ENCODE measurements at regions not wholly inside any gene's neighbourhood (a gene's known extent, or its start where the extent isn't known, plus 50 kb on each side); places are given as distances from the start of the nearest gene placed in this dataset.

GRCh38 chr13:53890696-53891095 lies 862.1 kb downstream of the OLFM4 start:
- Mint-ChIP-seq H3K27ac (no peak overlapping the region), H3K4me3 (no peak overlapping the region), H3K9me3 (no peaks in the 10 kb centered on the region), H3K27me3 (no peaks in the 10 kb centered on the region), H3K36me3 (ENCODE audit: low read depth) (no peaks in the 10 kb centered on the region), H3K4me1 (no peaks in the 10 kb centered on the region)
- no peak for DNase-seq
- CTCF ChIA-PET: no interaction called here
- POLR2A ChIA-PET: no interaction called here

- POLR2A ChIA-PET: no interaction called here
- no peak overlapping the region for H3K4me3 Mint-ChIP-seq
- H3K27me3 Mint-ChIP-seq: no peaks in the 10 kb centered on the region
- no peak for DNase-seq
- no peaks in the 10 kb centered on the region for H3K9me3 Mint-ChIP-seq
- no peaks in the 10 kb centered on the region for H3K36me3 Mint-ChIP-seq (ENCODE audit: low read depth)
- H3K27ac Mint-ChIP-seq: no peak overlapping the region
- H3K4me1 Mint-ChIP-seq: no peaks in the 10 kb centered on the region
- CTCF ChIA-PET: no interaction called here
Observed at GRCh38 chr13:53901593-53901992, 873.0 kb downstream of the OLFM4 start.

DNA sequence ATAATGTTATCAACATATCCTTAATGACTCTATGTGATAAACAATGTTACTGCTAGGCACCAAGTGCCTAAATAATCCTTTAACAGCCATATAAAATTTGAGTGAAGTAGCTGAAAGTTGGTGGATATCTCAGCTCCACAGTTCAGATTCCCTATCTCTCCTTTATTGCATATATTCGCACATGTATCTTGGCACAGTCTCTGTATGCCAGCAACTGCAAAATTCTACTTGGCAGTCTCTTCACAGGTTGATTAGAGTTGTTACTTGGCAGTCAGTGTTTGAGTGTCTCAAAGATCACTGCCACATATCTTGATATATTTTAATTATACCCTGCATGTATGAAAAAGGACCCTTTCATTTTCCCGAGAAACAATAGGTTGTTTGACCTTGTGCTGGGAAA lies 879.3 kb downstream of the OLFM4 start:
- CTCF ChIA-PET: no interaction called here
- POLR2A ChIA-PET: no interaction called here
- H3K27me3 Mint-ChIP-seq: no peaks in the 10 kb centered on the region
- H3K4me1 Mint-ChIP-seq: no peaks in the 10 kb centered on the region
- no peak overlapping the region for H3K4me3 Mint-ChIP-seq
- peaks cover 3% of the 10 kb centered on the region for H3K9me3 Mint-ChIP-seq
- no peaks in the 10 kb centered on the region for H3K36me3 Mint-ChIP-seq (ENCODE audit: low read depth)
- no peak for DNase-seq
- H3K27ac Mint-ChIP-seq: no peak overlapping the region

DNA sequence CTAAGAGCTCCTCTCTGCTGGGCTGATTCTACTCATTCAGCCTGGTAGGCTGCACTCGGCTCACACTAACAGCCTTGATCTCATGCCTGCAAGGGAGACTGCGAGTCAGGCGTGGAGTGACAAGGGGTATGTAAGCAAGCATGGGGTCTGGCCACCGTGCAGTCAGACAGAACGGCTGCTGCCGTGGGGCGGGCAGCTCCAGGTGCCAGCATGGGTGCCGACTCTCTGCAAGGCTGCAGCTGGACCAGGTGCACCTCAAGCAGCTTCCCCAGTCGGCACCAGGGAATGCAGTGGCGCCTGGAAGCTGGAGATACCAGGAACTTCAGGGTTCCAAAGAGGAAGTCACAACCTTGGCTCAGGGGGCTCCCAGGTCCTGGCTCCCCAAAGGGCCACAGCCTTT lies 892.3 kb downstream of the OLFM4 start:
- Mint-ChIP-seq H3K36me3 (ENCODE audit: low read depth) (no peaks in the 10 kb centered on the region), H3K27me3 (no peaks in the 10 kb centered on the region), H3K27ac (no peak overlapping the region), H3K4me3 (no peak overlapping the region), H3K4me1 (no peaks in the 10 kb centered on the region), H3K9me3 (peaks cover 9% of the 10 kb centered on the region)
- POLR2A ChIA-PET: no interaction called here
- DNase-seq: no peak
- CTCF ChIA-PET: no interaction called here

DNA sequence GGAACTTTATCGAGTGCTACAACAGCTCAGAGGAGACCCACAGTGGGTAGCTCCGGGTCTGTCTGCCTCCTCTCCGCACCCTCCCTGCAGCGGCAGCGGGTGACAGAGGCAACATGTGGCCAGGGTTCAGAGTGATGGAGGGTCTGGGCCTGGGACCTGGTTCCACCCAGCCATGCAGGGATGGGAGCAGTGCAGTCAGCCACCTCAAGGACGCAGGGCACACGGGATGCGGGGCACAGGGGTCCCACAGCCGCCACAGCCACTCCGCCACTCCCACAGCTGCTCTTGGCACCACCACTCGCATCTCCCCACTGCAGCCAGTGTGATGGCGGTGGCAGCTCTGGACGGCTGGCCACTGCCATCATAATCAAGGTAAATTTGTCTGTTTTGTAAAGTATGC lies 892.9 kb downstream of the OLFM4 start:
- peaks cover 9% of the 10 kb centered on the region for H3K9me3 Mint-ChIP-seq

GRCh38 chr13:53941588-53942190 lies 913.1 kb downstream of the OLFM4 start:
- POLR2A ChIA-PET: no interaction called here
- Mint-ChIP-seq H3K9me3 (no peaks in the 10 kb centered on the region), H3K4me1 (no peaks in the 10 kb centered on the region), H3K27ac (no peak overlapping the region), H3K4me3 (no peak overlapping the region), H3K36me3 (ENCODE audit: low read depth) (no peaks in the 10 kb centered on the region), H3K27me3 (no peaks in the 10 kb centered on the region)
- no peak for DNase-seq
- CTCF ChIA-PET: interaction anchor here (1.2 kb wide), 1 partner anchor 9 kb away, joined by 3 read pairs; no protein-coding TSS in a partner anchor

More for the DNA sequence above, 892.9 kb downstream of the OLFM4 start:
- H3K4me3 Mint-ChIP-seq: no peak overlapping the region
- no peaks in the 10 kb centered on the region for H3K27me3 Mint-ChIP-seq
- ChIA-PET POLR2A (no interaction called here), CTCF (no interaction called here)
- no peak for DNase-seq
- H3K36me3 Mint-ChIP-seq (ENCODE audit: low read depth): no peaks in the 10 kb centered on the region
- no peaks in the 10 kb centered on the region for H3K4me1 Mint-ChIP-seq
- no peak overlapping the region for H3K27ac Mint-ChIP-seq

DNA sequence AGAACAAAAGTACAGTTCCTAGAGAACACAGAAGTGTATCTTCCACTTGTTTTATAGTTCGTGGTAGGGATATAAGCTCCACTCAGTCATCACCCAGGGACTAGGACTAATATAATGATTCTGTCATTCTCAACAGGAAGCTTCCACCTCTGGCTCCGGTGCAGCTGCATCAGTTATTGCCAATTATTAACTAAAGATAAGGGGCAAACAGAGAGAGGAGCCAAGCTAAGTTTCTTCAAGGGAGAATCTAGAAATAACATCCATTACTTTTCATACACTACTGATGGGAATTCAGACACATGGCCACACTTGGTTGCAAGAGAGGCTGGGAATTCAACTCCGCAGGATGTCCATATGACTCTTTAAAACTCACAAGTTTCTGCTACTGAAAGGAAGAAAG lies 917.9 kb downstream of the OLFM4 start:
- Mint-ChIP-seq H3K27me3 (no peaks in the 10 kb centered on the region), H3K4me3 (no peak overlapping the region), H3K36me3 (ENCODE audit: low read depth) (no peaks in the 10 kb centered on the region), H3K27ac (no peak overlapping the region), H3K9me3 (no peaks in the 10 kb centered on the region), H3K4me1 (no peaks in the 10 kb centered on the region)
- no peak for DNase-seq
- ChIA-PET CTCF (no interaction called here), POLR2A (no interaction called here)

- no peaks in the 10 kb centered on the region for H3K27me3 Mint-ChIP-seq
- no peaks in the 10 kb centered on the region for H3K36me3 Mint-ChIP-seq (ENCODE audit: low read depth)
- CTCF ChIA-PET: no interaction called here
- no peak for DNase-seq
- H3K4me3 Mint-ChIP-seq: no peak overlapping the region
- POLR2A ChIA-PET: no interaction called here
- H3K9me3 Mint-ChIP-seq: peaks cover 2% of the 10 kb centered on the region
- H3K27ac Mint-ChIP-seq: no peak overlapping the region
- no peaks in the 10 kb centered on the region for H3K4me1 Mint-ChIP-seq
Observed at GRCh38 chr13:53953183-53953582, 924.6 kb downstream of the OLFM4 start.

Measured in activated CD4-positive, alpha-beta T cell treated with anti-CD3 and anti-CD28 coated beads, Interleukin-2, amount 10 ng/mL, durations not matched to agents 7 days and 5 days (primary cell).